Loucy (cell line): ENCODE measurements at regions not wholly inside any gene's neighbourhood (a gene's known extent, or its start where the extent isn't known, plus 50 kb on each side); places are given as distances from the start of the nearest gene placed in this dataset.

ENCODE experiments used
- CTCF ChIP-seq: fragments of 200-600 bp; sonication (generic); conservative IDR thresholded peaks from 2 replicates; pipeline ENCODE4 v1.5.1; 2014; ENCODE audit warnings: mild to moderate bottlenecking, antibody characterized with exemption, low read length
- EZH2phosphoT487 ChIP-seq: fragments of 200-600 bp; IDR thresholded peaks from 2 replicates; pipeline ENCODE4 v1.6.1; 2018; ENCODE audit warnings: antibody characterized with exemption, mild to moderate bottlenecking, moderate library complexity, borderline replicate concordance

GRCh38 chr6:65819152-65819551 is 112.1 kb upstream of the EYS start:
- TF ChIP-seq CTCF: no peak
- TF ChIP-seq EZH2phosphoT487: no peak
